ENCODE measurements at regions not wholly inside any gene's neighbourhood (a gene's known extent, or its start where the extent isn't known, plus 50 kb on each side); places are given as distances from the start of the nearest gene placed in this dataset.
"Not testable (repeated sequence)": the region's sequence is repeated elsewhere in the genome, so short reads cannot be mapped to it uniquely, and the experiment has no call there.

DNA sequence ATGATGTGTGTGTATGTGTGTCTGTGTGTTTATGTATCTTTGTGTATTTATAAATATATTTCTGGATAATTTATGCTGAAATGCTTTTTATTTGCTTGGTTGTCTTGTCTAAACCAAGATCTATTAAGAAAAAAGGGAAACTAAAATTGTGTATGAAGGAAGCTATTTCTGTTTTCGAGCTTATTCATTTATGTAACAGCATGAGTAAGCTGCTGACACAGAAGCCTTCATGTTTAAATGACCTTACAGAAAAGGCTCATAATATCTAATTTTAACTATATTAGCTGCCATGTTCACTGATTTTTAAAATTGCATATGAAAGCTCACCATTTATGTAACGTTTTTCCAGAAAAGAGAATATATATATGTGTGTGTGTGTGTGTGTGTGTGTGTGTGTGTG is 392.8 kb downstream of the PTH2R start:
- ATAC-seq (ENCODE audit: poor library complexity) (no peak), DNase-seq (no peak)
- peaks cover 0 to 6% of the 10 kb centered on the region in 2 experiments for H3K9me3 ChIP-seq (ENCODE audit: control insufficient read depth in 1 of 2, insufficient read depth in 1 of 2, low read length in 2 of 2)
- TF ChIP-seq, protein P1, sequence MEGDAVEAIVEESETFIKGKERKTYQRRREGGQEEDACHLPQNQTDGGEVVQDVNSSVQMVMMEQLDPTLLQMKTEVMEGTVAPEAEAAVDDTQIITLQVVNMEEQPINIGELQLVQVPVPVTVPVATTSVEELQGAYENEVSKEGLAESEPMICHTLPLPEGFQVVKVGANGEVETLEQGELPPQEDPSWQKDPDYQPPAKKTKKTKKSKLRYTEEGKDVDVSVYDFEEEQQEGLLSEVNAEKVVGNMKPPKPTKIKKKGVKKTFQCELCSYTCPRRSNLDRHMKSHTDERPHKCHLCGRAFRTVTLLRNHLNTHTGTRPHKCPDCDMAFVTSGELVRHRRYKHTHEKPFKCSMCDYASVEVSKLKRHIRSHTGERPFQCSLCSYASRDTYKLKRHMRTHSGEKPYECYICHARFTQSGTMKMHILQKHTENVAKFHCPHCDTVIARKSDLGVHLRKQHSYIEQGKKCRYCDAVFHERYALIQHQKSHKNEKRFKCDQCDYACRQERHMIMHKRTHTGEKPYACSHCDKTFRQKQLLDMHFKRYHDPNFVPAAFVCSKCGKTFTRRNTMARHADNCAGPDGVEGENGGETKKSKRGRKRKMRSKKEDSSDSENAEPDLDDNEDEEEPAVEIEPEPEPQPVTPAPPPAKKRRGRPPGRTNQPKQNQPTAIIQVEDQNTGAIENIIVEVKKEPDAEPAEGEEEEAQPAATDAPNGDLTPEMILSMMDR (IDR thresholded peaks at IDR 0.05), result no peak
- no peak overlapping the region for H3K27ac Mint-ChIP-seq
- ChIA-PET POLR2A (no interaction called here), CTCF (no interaction called here)
- H3K36me3 ChIP-seq (ENCODE audit: insufficient read depth, low read length), result no peaks in the 10 kb centered on the region
- no peaks in the 10 kb centered on the region for H3K27me3 Mint-ChIP-seq
- H3K4me1 ChIP-seq (ENCODE audit: insufficient read depth, low read length), result no peaks in the 10 kb centered on the region
- H3K27ac ChIP-seq (ENCODE audit: low read depth in 1 of 2, low read length in 2 of 2), result no peak overlapping the region
- intact Hi-C loops (cut with DNase I, micrococcal nuclease), result no loop called here
- no peaks in the 10 kb centered on the region for H3K27me3 ChIP-seq (ENCODE audit: control insufficient read depth in 1 of 2, insufficient read depth in 2 of 2, low read length in 2 of 2)
- no peaks in the 10 kb centered on the region for H3K36me3 Mint-ChIP-seq (ENCODE audit: low read depth)
- H3K4me3 Mint-ChIP-seq, result no peak overlapping the region
- H3K4me3 ChIP-seq (ENCODE audit: low read length), result no peak overlapping the region
- no peaks in the 10 kb centered on the region for H3K9me3 Mint-ChIP-seq
- H3K4me1 Mint-ChIP-seq (ENCODE audit: low read depth), result no peaks in the 10 kb centered on the region

- H3K27ac Mint-ChIP-seq; POLR2A ChIA-PET; DNase-seq; H3K9me3 Mint-ChIP-seq; H3K36me3 Mint-ChIP-seq (ENCODE audit: low read depth); H3K4me3 ChIP-seq (ENCODE audit: low read length); H3K4me1 ChIP-seq (ENCODE audit: insufficient read depth, low read length); H3K27me3 ChIP-seq (ENCODE audit: control insufficient read depth in 1 of 2, insufficient read depth in 2 of 2, low read length in 2 of 2); CTCF ChIA-PET; H3K4me1 Mint-ChIP-seq (ENCODE audit: low read depth); H3K4me3 Mint-ChIP-seq; ATAC-seq (ENCODE audit: poor library complexity); H3K27me3 Mint-ChIP-seq; H3K9me3 ChIP-seq (ENCODE audit: control insufficient read depth in 1 of 2, insufficient read depth in 1 of 2, low read length in 2 of 2); H3K27ac ChIP-seq (ENCODE audit: low read depth in 1 of 2, low read length in 2 of 2); H3K36me3 ChIP-seq (ENCODE audit: insufficient read depth, low read length); intact Hi-C loops (cut with DNase I, micrococcal nuclease): not testable (repeated sequence)
These were observed 394.3 kb downstream of the PTH2R start for GRCh38 chr2:208800887-208801286.

DNA sequence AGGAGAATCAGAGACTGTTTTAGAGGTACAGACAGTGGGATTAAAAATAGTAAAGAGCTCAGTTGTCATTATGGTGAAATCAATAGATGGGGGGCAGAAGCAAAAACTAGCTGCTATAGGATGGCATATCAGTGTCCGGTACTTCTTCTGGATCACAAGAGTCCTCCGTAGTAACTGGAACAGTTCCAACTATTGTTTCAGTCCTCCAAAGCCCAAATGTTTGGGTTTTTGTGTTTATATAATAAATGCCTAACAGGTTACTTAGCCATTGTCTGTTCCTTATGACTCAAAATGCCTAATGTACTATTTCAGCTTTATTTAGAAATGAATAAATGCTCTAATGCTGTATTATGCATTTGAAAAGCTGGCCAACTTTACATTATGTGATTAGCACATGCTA is 401.2 kb downstream of the PTH2R start:
- no peak overlapping the region for H3K4me3 ChIP-seq (ENCODE audit: low read length)
- Mint-ChIP-seq H3K27me3 (no peaks in the 10 kb centered on the region), H3K9me3 (peaks cover 4% of the 10 kb centered on the region), H3K4me1 (ENCODE audit: low read depth) (no peaks in the 10 kb centered on the region), H3K36me3 (ENCODE audit: low read depth) (no peaks in the 10 kb centered on the region), H3K4me3 (no peak overlapping the region), H3K27ac (no peak overlapping the region)
- no peak for DNase-seq
- ChIA-PET POLR2A (no interaction called here), CTCF (no interaction called here)
- no peak for ATAC-seq (ENCODE audit: poor library complexity)
- no peak overlapping the region for H3K27ac ChIP-seq (ENCODE audit: low read depth in 1 of 2, low read length in 2 of 2)
- H3K4me1 ChIP-seq (ENCODE audit: insufficient read depth, low read length), result no peaks in the 10 kb centered on the region
- H3K9me3 ChIP-seq (ENCODE audit: control insufficient read depth in 1 of 2, insufficient read depth in 1 of 2, low read length in 2 of 2), result no peaks in the 10 kb centered on the region
- no peaks in the 10 kb centered on the region for H3K27me3 ChIP-seq (ENCODE audit: control insufficient read depth in 1 of 2, insufficient read depth in 2 of 2, low read length in 2 of 2)
- no peaks in the 10 kb centered on the region for H3K36me3 ChIP-seq (ENCODE audit: insufficient read depth, low read length)
- intact Hi-C loops (cut with DNase I, micrococcal nuclease), result no loop called here
- TF ChIP-seq, protein P1 (IDR thresholded peaks at IDR 0.05), result no peak

DNA sequence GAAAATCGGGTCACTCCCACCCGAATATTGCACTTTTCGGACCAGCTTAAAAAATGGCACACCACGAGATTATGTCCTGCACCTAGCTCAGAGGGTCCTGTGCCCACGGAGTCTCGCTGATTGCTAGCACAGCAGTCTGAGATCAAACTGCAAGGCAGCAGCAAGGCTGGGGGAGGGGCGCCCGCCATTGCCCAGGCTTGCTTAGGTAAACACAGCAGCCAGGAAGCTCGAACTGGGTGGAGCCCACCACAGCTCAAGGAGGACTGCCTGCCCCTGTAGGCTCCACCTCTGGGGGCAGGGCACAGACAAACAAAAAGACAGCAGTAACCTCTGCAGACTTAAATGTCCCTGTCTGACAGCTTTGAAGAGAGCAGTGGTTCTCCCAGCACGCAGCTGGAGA is 405.3 kb downstream of the PTH2R start:
- POLR2A ChIA-PET; ATAC-seq (ENCODE audit: poor library complexity); H3K9me3 Mint-ChIP-seq; H3K9me3 ChIP-seq (ENCODE audit: control insufficient read depth in 1 of 2, insufficient read depth in 1 of 2, low read length in 2 of 2); H3K27me3 Mint-ChIP-seq; H3K27me3 ChIP-seq (ENCODE audit: control insufficient read depth in 1 of 2, insufficient read depth in 2 of 2, low read length in 2 of 2); CTCF ChIA-PET; H3K36me3 ChIP-seq (ENCODE audit: insufficient read depth, low read length); H3K4me3 ChIP-seq (ENCODE audit: low read length); H3K4me1 ChIP-seq (ENCODE audit: insufficient read depth, low read length); H3K27ac ChIP-seq (ENCODE audit: low read depth in 1 of 2, low read length in 2 of 2); H3K4me3 Mint-ChIP-seq; intact Hi-C loops (cut with DNase I, micrococcal nuclease); H3K27ac Mint-ChIP-seq; DNase-seq; H3K4me1 Mint-ChIP-seq (ENCODE audit: low read depth); H3K36me3 Mint-ChIP-seq (ENCODE audit: low read depth): not testable (repeated sequence)

Data from CD4-positive, alpha-beta T cell (primary cell).